NCI-H2196 (cell line): ENCODE measurements at regions not wholly inside any gene's neighbourhood (a gene's known extent, or its start where the extent isn't known, plus 50 kb on each side); places are given as distances from the start of the nearest gene placed in this dataset.
A peak's percentile ranks its signal among the peaks of the same experiment; 100 is the strongest.
"Not testable (repeated sequence)": the region's sequence is repeated elsewhere in the genome, so short reads cannot be mapped to it uniquely, and the experiment has no call there.

ENCODE experiments used
- DNase-seq: peaks from one replicate; lab custom pipeline; 2025; ENCODE audit not compliant: unreplicated experiment; lab: John Stamatoyannopoulos, UW

DNA sequence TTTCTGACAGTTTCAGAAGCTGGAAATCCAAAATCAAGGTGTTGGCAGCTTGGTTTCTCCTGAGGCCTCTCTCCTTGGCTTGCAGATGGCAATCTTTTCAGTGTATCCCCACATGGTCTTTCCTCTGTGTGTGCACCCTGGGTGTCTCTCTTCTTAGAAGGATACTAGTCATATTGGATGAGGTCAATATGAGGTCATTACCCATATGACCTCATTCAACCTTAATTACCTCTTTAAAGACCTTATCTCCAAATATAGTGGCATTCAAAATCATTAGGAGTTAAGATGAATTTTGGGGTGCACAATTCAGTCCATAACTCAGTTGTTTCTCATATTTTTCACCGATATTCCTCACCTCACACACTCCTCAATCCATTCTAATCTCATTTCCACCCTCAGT is 92.4 kb upstream of the TGM3 start:
- no peak for DNase-seq

- no peak for DNase-seq
Measured at GRCh38 chr20:2204021-2204420, 91.8 kb upstream of the TGM3 start.

GRCh38 chr20:2206957-2207769 is 88.6 kb upstream of the TGM3 start:
- DNase-seq: peak; percentile 82

DNA sequence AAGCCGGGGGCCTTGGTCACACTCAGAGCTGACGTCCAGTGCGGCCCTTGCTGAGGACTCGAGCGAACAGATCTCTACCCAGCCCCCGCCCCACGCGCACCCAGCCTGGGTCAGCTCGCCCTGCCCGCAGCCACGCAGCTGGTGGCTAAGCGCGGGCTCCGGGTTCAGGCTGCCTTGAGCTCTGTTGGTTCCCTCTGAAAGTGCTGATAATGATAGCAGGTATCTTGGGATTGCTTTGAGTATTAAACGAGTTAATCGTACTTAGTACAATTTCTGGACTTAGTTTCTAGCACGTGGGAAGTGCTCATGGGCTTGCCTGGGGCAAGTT is 88.1 kb upstream of the TGM3 start:
- DNase-seq: no peak

DNA sequence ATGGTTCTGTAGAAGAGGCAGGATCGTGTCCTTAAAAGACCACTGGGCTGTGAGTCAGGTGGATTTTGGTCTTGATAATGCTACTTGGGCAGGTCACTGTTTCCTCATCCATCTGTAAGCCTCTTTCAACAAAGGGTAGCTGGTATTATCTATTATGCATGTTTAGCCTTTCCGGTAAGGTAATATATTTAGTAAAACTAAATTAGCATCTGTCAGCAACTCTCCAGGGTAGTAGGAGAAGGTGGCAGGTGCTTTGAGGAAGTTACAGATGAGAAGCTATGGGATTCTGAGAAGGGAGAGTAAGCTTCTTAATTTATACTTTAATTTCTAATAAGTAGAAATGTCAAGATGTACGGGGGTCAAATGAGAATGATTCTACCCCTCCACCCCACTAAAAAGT is 86.9 kb upstream of the TGM3 start:
- DNase-seq: no peak

DNA sequence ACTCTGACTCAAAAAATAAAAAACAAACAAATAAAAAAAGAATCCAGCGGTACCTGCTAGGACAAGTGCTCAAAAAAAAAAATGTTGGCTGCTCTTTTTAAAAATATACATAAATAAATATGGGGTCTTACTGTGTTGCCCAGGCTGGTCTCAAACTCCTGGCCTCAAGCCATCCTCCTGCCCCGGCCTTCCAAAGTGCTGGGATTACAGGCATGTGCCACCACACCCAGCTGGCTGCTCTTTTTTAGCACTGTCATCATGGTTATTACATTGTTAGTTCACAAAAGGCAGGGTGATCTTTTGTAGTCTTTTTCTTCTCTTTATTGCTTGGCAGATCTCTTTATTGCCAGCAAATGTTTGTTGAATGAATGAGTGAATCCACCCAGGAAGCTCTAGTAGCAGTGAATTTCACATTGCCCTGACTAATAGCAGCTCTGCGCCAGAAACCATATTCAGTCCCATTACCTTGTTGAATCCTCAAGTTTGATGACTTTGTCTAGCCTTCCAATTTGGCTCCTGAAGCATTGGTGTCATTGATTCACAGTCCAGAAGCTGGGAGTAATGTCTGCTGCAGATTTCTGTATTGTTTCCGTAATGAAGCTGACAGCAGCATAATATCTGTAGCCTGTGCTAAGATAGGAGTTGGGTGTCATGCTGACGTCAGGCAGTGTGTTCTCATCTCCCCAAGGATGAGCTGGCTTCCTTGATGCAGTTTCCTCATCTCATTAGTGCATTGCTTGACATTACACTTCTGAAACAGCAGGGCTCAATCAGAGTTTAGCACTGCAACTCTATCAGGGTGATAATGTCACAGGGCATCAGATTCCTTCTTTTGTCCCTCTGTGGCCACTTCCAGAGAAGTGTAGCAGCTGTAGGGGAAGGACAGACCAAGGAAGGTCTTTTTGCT is 84.9 kb upstream of the TGM3 start:
- no peak for DNase-seq

DNA sequence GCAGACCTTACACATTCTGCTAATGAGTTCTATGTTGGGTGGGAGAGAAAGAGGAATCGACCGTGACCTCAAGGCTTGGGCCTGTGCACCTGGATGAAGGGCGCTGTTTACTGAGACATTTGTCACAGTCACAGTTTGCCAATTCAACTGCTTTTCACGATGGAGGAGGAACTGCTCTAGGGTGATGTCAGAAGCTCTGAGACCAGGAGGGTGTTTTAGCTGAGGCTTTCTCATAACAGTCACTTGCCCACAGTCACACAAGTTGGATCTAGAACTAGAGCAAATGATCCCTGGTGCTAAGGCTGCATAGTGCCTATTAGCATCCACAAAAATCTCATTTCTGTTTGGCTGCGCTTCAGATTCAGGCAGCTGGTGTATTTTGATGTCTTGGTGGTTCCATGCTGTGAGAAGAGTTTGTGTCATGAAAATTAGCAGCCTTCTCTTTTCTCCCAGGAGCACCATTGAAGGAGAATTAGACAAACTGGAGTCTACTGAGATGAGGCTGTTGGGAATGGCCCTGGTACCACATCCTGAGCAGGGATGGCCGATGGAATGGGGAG is 83.3 kb upstream of the TGM3 start:
- DNase-seq: no peak

- DNase-seq: no peak
Measured at GRCh38 chr20:2213401-2213800, 82.4 kb upstream of the TGM3 start.

- DNase-seq: no peak
Measured at GRCh38 chr20:2217857-2218539, 77.8 kb upstream of the TGM3 start.

DNA sequence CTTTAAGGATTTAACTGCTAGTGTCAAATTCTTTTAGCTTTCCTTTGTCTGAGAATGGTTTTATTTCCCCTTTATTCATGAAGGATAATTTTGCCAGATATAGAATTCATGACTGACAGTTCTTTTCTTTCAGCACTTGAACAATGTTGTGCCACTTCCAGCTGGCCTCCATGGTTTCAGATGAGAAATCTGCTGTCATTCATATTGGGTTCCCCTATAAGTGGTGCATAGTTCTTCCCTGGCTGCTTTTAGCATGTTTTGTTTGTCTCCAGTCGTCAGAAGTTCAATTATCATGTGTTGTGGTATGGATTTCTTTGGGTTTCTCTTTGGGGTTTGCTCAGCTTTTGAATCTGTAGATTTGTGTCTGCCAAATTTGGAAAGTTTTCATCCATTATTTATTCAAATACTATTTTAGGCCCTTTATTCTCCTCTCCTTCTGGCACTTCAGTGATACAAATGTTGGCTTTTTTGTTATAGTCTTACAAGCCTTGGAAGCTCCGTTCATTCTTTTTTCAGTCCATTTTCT is 76.3 kb upstream of the TGM3 start:
- DNase-seq: no peak

DNA sequence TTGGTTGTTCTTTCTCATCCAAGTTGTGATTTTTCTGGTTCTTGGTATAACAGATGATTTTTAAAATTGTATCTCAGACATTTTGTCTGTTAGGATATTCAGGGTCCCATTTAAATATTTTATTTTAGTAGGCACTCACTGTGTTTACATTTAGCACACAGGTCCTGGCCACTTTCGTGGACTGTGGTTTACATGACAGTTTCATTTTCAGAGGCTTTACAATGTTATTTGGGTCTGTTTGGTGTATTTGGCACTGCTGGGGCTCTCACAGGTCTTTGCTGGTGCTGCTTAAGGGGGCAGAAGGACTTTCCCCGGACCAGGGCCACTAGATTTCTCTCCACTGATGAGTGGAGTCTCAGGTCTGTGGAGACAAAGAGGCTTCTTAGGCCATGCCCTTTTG is 75.5 kb upstream of the TGM3 start:
- DNase-seq: no peak

DNA sequence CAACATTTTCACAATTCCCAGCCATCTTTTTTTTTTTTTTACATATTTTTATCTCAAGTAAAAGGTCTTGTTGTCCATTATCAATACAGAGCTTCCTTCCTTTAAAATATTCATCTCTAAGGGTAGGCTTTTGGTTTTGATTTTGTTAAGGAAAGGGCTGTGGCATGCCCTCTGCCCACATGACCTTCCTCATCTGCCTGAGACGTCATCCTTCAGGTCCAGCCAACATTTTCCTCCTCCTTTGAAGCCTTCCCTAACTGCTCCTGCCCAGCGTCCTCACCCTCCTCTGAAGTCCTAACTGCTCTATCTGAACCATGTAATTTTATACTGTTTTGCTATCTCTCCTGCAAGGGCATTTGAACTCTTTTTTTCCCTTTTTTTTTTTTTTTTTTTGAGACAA is 73.9 kb upstream of the TGM3 start:
- DNase-seq: no peak

- DNase-seq: no peak
Measured at GRCh38 chr20:2223558-2224367, 72.0 kb upstream of the TGM3 start.

GRCh38 chr20:2224368-2224639 is 71.5 kb upstream of the TGM3 start:
- DNase-seq: no peak

DNA sequence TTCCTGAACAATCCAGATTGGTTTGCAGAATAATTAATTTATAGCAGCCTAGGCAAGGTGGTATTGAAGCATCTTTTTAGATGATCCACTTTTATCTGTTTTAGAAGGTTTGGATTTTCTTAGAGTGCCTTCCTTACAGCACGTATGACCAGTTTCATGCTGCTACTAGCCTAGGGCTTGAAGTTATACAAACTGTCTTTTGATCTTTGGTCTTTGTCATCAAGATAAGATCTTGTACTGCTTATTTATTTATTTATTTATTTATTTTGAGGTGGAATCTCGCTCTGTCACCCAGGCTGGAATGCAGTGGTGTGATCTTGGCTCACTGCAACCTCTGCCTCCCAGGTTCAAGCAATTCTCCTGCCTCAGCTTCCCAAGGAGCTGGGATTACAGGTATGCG is 68.5 kb upstream of the TGM3 start:
- DNase-seq: not testable (repeated sequence)

DNA sequence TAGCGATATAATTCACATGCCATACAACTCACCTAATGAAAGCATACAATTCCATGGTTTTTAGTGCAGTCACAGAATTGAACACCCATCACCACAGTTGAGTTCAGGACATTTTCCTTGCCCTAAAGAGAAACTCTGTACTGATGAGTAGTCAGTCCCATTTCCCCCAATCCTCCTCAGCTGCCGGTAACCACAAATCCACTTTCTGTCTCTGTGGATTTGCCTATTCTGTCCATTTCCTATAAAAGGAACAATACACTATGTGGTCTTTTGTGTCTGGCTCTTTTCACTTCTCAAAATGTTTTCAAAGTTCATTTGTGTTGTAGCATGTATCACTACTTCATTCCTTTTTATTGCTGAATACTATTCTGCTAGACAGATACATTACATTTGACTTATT is 67.9 kb upstream of the TGM3 start:
- DNase-seq: no peak

DNA sequence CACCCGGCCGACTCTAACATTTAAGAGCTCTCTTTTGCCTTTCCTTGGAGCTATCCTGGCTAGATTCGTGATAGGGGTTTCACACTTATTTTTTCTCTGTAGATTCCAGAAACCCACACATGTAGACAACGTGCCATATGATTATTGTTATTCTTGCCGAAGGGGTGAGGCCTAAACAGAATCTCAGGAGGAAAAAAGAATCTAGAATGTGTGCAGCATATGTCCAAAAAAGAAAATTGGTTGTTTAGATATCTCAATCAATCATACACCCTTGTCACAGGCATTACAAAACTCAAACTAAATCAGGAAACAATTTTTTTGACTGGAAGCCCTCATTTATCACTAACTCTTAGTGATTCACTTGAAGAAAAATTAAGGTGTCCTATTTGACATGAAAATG is 66.9 kb upstream of the TGM3 start:
- no peak for DNase-seq

GRCh38 chr20:2230726-2231488 is 64.9 kb upstream of the TGM3 start:
- no peak for DNase-seq

GRCh38 chr20:2231701-2232100 is 64.1 kb upstream of the TGM3 start:
- DNase-seq: no peak

- DNase-seq: no peak
Measured at GRCh38 chr20:2234598-2235191, 61.1 kb upstream of the TGM3 start.
